HG03159 (cell line): ENCODE measurements at regions not wholly inside any gene's neighbourhood (a gene's known extent, or its start where the extent isn't known, plus 50 kb on each side); places are given as distances from the start of the nearest gene placed in this dataset.

Experiments
- ATAC-seq: cut with Tn5 transposase; IDR thresholded peaks from one replicate; pipeline ENCODE4 v1.9.1; 2021; ENCODE audit warnings: mild to moderate bottlenecking, moderate library complexity; ENCODE audit not compliant: unreplicated experiment

DNA sequence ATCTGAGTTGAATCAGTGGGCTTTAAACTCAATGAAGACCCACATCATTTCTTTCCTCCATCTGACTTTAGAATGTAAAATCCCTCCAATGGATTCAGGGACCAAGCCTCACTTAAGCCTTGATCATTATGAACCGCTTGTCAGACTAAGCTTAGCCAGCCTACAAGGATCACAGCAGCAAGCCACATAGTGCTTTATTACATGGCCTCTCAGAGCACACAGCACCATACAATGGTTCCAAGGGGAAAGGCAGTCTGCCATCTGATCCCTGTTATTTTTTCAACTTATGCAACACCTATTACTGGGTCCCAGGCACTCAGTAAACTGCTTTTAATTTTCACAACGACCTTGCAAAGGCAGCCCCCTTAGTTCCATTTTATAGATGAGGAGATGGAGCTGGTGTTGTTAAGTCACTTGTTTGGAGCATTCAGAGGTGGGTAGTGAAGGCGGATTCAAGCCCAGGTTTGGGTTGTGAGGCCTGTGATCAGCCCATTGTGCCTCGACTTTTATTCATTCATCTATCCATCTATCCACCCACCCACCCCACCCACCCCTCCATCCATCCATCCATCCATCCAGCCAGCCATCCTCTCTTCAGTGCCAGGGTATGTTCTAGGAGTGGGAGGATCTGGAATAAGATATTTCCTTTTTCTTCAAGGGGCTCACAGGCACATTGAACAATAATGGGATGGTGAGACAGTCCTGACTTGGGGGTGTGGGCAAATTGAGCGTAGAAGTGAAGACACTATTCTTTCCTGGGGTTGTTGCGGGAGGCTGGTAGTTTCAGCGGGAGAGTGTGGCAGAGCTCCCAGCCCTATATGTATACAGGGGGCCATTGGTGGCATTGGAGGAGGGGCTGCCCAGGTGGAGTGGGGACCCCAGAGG lies 141.2 kb downstream of the MYCN start:
- ATAC-seq: no peak

DNA sequence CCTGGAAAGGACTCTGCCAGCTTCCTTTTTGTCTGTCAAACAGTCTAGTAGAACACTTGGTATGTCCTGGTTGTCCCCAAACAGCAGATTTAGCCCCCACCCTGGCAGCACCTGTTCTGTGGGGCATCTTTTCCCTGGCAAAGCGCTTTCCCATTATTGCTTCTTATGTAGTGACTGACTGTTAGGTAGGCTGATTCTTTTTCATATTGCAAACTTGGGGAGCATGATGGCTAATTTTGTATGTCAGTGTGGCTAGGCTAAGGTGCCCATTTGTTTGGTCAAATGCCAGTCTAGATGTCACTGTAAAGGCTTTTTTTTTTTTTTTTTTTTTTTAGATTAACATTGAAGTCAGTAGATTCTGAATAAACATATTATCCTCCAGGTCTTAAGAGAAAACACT lies 140.2 kb downstream of the MYCN start:
- no peak for ATAC-seq

DNA sequence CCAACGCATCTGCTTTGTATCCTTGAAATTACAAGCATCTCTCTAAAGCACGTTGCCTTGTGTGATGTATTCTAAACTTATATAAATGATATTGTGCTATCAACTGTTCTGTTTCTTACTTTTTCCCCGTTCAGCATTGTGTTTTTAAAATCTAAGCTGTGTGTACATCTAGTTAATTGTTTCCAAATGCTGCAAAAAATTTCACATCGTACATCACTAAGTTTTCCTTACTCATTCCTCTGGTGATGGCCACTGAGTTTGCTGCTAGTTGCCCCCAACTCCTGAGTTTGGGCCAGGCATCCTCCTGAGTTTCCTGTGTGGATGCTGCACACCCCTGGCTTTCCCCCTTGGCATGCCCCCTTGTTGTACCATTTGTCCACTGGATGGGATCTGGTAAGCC lies 139.7 kb downstream of the MYCN start:
- no peak for ATAC-seq

DNA sequence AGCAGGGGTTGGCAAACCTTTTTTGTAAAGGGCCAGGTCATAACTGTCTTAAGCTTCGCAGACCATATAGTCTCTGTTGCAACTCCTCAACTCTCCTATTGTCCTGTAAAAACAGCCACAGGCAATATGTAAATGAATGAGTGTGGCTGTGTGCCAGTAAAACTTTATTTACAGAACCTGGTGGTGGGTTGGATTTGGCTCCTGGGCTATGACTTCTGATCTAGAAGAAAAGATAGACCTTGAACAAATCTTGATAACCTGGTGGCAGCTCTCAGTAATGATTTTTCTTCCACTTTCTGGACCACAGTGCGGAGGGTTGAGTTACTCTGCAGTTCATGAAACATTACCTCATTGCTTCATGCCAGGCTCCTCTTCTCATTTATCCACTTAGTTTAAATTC lies 139.3 kb downstream of the MYCN start:
- ATAC-seq: no peak

DNA sequence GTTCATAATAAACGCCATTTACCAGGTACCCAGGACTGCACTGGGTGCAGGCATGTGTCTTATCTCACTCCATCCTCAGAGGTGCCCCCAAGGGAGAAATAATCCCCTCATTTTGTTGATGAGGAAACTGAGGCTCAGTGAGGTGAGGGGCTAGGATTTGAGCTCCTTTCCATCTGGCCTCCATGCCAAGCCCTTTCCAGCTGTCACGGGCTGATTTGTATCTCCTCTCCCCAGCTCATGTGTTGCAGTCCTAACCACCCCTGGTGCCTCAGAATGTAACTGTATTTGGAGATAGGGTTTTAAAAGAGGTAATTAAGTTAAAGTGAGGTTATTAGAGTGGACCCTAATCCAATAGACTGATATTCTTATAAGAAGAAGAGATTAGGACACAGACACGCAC lies 137.3 kb downstream of the MYCN start:
- ATAC-seq: no peak

DNA sequence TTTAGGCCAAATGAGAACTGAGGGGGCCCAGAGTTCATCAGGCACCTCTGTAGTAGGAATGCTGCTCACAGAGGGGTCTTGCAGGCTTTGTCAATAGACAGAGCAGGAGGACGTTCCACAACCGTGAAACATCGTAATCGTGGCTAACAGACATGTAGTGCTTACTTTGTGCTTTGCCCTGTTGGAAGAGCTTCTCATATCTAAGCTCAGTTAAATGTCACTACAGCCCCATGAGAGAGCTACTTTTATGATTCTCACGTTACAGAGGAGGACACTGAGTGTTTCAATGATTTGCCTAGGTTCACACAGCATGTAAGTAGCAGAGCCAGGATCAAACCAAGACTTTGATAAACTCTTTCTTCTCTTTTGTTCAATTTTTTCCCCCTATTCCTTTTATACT lies 136.6 kb downstream of the MYCN start:
- ATAC-seq: no peak

DNA sequence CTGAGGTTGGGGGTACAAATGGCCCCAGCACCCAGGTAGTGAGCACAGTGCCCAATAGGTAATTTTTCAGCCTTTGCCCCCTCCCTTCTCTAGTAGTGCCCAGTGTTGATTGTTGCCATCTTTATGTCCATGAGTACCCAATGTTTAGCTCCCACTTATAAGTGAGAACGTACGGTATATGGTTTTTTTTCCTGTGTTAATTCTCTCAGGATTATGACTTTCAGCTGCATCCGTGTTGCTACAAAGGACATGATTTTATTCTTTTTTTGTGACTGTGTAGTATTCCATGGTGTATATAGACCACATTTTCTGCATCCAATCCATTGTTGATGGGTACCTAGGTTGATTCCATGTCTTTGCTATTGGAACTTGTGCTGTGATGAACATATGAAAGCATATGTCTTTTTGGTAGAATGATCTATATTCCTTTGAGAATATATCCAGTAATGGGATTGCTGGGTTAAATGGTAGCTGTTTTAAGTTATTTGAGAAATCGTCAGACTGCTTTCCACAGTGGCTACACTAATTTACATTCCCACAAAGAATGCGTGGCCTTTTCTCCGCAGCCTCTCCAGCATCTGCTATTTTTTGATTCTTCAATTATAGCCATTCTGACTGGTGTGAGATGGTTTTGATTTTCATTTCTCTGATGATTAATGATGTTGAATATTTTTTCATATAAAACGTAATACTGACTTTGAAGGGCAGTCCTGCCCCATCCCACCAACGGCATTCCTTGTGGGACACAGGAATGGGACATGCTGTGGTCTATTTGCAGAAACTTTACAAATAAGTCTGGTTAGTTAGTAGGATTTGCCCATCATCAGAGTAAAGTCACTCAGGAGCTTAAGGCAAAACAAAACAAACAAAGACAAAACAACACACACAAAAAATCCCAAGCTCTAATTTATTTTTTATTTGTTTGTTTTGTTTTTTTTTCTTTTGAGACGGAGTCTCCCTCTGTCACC lies 135.0 kb downstream of the MYCN start:
- ATAC-seq: no peak

DNA sequence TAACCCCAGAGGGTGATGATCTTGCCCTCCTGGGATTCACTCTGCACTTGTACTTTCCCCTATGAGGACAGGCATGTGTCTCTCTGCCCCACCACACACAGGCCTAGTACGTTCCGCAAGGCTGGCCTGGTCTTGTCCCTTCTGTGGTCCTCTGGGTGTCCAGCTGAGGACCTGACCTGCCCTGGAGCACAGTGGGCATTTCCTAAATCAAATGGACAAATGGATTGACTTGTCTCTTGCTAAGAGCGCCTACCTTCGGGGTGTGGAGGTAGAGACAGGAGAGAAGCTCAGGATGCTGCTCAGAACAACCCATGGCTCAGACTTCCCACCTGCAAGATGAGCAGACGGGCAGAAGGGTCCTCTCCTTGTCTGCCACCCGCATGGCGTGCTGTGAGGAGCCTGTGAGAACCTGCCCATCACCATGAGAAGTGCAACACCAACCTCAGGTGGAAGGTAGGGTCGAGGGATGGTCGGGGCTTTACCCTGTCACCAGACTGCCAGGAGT lies 133.6 kb downstream of the MYCN start:
- no peak for ATAC-seq

DNA sequence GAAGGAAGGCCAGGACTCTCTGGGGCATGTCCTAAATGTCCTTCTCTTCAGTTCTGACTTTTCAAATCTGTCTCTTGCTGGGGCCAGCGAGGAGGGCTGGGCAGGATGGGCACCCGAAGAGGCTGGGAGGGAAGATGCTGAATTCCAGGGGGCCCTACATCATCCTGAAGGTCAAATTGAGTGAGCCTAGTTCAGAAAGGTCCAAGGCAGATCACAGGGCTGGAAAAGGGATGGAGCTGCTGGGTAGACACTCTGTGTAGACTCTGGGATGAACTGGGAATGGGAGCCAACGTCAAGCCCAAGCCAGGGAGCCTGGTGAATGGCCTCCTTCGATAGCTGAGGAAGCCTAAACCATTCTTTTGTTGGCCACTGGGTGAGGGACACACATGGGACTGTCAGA lies 133.1 kb downstream of the MYCN start:
- ATAC-seq: no peak

DNA sequence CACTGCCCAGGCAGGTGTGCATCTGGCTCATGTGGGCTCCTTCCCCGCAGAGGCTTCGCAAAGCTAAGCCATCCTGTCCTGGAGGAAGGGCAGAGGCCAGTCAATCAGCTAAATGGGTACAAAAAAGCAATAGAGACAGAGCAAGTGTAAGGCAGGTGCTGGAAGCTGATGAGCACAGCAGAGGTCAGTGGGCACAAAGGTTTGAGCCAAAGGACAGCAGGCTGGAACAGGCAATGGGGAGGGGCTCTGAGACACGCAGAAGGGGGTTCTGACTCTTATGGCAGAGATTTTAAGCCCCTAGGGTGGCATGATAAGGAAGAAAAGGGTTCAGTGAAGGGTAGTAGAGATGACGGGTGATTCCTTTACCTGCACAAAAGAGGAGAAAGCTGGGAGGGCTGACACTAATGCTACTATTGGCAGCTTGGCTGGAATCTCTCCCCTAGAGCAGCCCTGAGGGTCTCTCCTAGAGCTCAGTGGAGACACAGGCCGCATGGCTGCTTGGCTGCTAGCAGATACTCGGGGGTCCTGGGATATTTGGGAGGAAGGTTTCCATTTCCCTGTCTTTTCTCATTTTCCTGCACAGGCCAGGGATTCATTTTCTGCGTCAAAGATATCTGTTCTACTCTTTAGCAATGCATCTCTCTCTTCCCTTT lies 132.4 kb downstream of the MYCN start:
- no peak for ATAC-seq

DNA sequence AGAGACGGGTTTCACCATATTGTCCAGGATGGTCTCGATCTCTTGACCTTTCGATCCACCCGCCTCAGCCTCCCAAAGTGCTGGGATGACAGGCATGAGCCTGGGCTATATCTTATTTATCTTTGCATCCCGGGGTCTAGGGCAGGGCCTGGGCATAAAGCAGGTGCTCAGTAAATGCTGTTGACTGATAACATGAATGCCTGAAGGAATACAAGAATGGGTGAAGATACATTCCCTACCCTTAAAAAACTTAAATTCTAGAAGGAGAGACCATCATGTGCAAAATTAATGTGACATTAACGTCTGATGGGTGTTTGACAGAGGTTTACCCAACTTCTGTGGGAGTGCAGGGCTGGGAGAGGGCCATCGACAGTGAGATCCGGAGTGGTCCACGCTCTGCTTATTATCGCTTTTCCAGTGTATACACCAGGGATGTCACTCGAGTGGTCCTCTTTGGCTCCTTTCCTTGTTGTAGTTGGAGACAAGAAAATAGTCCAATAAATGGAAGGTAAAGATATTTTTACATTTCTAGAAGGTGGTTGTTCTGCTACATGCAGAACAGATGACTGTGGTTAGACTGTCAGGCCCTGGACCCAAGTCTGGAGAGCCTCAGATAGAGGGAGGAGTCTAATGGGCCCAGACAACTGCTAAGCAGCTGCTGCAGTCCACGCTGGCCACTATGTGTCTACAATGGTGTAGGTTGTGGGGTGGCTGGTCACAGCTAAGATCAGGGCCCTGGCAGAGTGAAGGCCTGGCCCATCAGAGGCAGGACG lies 131.7 kb downstream of the MYCN start:
- ATAC-seq: no peak

DNA sequence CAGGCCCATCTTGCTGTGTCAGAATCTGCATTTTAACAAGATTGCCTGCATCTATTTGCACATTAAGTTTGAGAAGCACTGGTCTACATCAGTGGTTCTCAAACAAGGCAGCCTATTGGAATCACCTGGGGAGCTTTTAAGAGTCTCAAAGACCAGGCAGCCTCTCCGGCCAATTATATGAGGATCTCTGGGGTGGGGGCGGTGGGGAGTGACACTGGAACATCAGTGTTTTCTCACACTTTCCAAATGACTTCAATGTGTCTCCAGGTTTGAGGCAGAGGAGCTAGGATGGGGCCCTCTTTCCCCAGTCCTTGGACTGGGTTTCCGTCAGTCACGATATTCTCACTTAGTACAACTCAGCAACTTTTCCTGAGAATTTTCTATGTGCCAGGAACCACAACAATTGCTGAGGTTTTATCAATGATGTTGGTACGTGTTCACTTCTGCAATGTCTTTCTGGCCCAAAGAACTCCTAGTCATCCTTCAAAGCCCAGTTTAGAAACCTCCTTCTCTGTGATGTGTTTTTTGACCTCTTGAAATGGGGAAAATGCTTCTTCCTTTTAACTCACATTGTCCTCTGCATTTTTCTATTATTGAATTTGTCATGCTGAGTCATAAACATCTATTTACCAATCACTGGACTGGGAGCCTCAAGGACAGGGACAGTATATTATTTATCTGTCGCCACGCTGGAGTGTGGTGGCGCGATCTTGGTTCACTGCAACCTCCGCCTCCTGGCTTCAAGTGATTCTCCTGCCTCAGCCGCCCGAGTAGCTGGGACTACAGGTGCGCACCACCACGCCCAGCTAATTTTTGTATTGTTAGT lies 130.9 kb downstream of the MYCN start:
- no peak for ATAC-seq

DNA sequence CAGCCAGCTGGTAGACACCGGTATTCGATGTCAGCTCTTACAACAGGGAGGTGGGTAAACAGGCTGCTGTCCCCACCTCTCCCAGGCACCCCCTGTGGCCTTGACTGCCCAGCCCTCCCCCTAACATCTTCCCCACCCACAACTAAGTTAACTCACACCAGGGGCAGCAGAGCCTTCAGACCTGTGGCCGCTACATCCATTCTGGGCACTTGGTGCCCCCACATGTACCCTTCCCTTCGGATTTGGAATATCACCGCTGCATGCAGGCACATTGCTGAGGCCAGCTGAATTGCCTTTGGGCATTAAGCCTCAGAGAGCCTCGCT lies 130.3 kb downstream of the MYCN start:
- no peak for ATAC-seq

DNA sequence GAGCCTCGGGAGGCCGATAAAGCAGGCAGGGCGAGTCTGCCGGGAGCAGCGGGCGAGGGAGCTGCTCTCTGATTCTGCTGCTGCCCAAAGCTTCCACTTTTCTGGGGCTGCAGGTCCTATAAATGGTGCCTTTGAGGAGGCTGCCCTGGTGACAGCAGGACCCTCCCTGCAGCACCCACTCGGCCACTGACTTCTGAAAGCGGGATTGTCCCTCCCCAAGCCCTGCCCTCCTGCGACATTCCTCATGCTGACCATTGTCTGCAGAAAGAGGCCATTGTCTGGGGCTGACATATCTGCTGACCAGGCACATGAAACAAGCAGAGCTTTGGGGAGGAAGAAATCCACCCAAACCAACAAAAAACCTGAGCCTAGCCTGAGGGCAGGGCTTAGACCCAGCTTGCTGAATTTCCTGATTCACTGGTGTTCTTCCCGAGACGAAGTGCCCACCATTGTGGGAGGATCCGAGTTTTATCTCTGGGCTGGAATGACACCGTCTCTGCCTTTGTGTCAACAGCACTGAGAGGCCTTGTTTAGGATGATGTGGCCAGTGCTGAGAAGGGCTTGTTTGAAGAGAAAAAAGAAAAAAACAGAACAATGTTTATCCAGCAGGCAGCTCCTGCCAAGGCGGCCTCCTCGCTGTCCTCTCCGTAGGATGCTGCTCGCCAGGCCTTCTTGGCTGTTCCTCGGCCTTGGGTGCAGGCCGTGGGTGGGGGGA lies 129.7 kb downstream of the MYCN start:
- no peak for ATAC-seq

DNA sequence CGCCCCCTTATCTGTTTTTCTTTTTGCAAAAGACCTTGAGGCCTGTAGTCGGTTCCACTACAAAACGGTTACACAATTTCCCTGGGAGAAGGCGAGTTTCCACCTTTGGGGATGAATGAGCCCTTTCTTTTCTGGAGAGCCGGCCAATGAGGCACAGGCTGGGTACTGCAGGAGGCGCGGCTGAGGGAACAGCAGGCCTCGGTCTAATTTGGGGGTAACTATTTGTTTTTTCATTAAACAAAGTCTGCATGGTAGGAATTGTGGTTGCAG lies 129.2 kb downstream of the MYCN start:
- ATAC-seq: no peak

DNA sequence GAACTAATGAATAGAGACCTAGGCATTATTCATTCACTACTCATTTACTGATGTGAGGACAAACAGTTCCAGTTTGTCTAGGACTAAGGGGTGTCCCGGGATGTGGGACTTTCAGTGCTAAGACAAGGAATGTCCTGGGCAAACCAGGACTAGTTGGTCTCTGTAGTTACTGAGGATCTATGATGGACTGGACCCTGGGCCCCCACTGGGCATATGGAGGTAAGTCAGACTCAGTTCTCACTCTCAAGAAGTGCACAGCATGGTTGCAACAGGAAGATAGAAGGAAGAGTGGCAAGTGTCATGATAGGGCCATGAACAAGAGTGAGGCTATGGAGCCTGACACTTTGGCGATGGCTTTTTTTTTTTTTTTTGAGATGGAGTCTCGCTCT lies 128.2 kb downstream of the MYCN start:
- no peak for ATAC-seq

DNA sequence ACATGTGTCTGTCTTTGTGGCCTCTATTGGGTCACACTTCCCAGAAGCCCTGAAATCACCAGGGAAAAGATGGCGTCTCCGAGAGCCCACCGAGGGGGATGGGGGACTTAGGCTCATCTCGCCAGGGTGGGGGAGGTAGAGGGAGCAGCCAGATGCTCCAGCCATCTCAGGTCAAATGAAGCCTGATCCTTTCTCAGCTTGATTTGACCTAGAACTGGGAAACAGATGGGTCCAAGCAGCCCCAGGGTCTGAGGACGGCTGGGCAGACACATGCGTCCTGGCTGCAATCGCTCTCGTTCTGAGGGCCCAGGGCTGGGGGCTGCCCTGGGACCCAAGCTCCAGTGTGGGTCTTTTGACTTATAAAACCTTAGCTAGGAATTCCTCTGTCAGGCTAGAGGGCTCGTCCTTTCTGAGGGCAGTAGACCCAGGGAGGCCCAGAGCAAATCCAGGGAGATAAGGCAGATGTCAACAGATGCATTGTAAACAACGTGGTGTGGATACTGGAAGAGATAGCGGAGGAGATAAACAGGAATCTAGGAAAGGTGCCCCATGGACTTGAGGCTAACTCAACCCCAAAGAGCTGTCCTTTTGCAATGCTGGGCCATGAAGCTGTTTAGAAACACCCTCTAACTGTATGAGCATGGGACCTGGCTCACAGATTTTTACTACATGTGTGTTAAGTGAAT lies 127.7 kb downstream of the MYCN start:
- no peak for ATAC-seq

DNA sequence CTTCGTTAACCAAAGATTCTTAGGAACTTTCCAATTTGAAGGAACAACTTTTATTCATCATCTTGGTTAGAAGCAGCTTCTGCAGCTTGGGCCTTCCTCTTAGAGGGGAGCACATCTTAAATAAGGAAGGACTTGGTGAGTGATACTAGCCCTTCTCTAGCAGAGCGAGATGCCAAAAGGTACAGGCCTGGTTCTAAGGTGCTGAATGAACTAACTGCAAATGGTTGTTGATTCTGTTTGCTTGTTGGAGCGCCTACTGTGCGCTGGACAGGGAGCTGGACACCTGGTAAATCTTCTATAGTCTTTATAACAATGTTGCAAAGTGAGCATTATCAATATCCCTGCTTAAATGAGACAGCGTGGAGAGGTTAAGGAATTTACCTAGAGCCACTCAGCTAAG lies 127.1 kb downstream of the MYCN start:
- ATAC-seq: no peak

DNA sequence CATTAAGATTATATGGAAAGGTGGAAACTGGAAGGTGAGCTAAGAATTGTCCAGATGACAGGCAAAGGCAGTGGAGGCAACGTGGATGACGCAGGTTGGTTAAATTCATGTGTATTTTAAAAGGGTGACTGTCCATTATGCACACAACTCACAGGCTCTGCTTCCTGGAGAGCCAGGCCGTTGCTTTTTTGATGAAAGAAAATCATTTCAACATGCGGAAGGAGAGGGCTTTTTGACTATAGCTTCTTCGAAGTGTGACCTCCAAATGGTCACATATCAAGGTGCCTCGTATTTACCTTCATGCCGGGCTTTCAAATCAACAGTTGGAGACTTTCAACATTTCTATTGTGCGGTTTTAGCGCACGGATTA lies 126.7 kb downstream of the MYCN start:
- ATAC-seq: no peak
